GM12872 (cell line): ENCODE measurements at regions not wholly inside any gene's neighbourhood (a gene's known extent, or its start where the extent isn't known, plus 50 kb on each side); places are given as distances from the start of the nearest gene placed in this dataset.

Experiments used
- CTCF ChIP-seq: IDR thresholded peaks from 3 replicates; pipeline ENCODE4 v1.5.1; 2011; ENCODE audit warnings: low read depth, mild to moderate bottlenecking, low read length, moderate library complexity; ENCODE audit not compliant: insufficient read depth

GRCh38 chr4:71136071-71136470 is 142.6 kb downstream of the DCK start:
- no peak for TF ChIP-seq CTCF

- TF ChIP-seq CTCF, result no peak
Observed at GRCh38 chr4:71138007-71138615, 144.7 kb downstream of the DCK start.

- TF ChIP-seq CTCF, result no peak
Observed at GRCh38 chr4:71140563-71140962, 147.1 kb downstream of the DCK start.

GRCh38 chr4:71141125-71141524 is 147.7 kb downstream of the DCK start:
- TF ChIP-seq CTCF, result no peak

- TF ChIP-seq CTCF, result no peak
Observed at GRCh38 chr4:71147261-71147660, 153.8 kb downstream of the DCK start.

- TF ChIP-seq CTCF, result no peak
Observed at GRCh38 chr4:71148545-71148944, 155.1 kb downstream of the DCK start.

GRCh38 chr4:71151054-71151453 is 157.6 kb downstream of the DCK start:
- no peak for TF ChIP-seq CTCF

GRCh38 chr4:71156616-71157015 is 163.2 kb downstream of the DCK start:
- no peak for TF ChIP-seq CTCF
